ENCODE measurements at regions not wholly inside any gene's neighbourhood (a gene's known extent, or its start where the extent isn't known, plus 50 kb on each side); places are given as distances from the start of the nearest gene placed in this dataset.

DNA sequence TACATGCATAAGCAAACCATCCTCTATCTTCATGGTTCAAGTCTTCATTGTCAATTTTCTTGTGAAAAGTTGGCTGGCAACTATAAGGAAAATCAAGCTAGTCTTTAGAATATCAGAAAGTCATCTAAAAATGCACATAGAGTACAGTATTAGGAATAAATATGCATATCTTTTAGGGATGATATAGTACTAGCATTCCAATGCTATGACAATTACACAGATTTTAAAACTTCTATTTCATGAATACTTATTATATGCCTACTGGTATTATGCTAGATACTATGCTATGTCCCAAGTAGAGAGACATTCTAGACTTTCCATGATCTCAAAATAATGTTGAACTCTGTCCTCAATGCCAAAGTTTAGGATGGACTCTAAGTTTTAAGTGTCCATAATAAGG is 81.3 kb upstream of the NAALADL2 start:
- Histone ChIP-seq H3K4me2 (no peak overlapping the region), H3F3A (ENCODE audit: low read depth) (no peaks in the 10 kb centered on the region), H3K36me3 (no peaks in the 10 kb centered on the region), H3K27ac (no peak overlapping the region), H3K9me3 (ENCODE audit: low read depth) (no peaks in the 10 kb centered on the region), H3K9ac (no peak overlapping the region), H4K20me1 (ENCODE audit: low read depth) (no peaks in the 10 kb centered on the region), H2AFZ (replicated peaks) (no peak overlapping the region), H3K4me3 (no peak overlapping the region), H3K4me1 (no peaks in the 10 kb centered on the region), H3K27me3 (no peaks in the 10 kb centered on the region), H3K79me2 (ENCODE audit: low read depth) (no peaks in the 10 kb centered on the region)
- Mint-ChIP-seq H3K27ac (no peak overlapping the region), H3K4me3 (no peak overlapping the region), H3K4me1 (no peaks in the 10 kb centered on the region), H3K36me3 (no peaks in the 10 kb centered on the region), H3K9me3 (peaks cover 7% of the 10 kb centered on the region), H3K27me3 (ENCODE audit: insufficient read depth, low read depth) (no peaks in the 10 kb centered on the region)
- no peak for DNase-seq (ENCODE audit: low spot score)
- TF ChIP-seq EZH2phosphoT487 (IDR thresholded peaks at IDR 0.05) (no peak), EZH2 (IDR thresholded peaks at IDR 0.05) (no peak)
- TF ChIP-seq, protein P1, sequence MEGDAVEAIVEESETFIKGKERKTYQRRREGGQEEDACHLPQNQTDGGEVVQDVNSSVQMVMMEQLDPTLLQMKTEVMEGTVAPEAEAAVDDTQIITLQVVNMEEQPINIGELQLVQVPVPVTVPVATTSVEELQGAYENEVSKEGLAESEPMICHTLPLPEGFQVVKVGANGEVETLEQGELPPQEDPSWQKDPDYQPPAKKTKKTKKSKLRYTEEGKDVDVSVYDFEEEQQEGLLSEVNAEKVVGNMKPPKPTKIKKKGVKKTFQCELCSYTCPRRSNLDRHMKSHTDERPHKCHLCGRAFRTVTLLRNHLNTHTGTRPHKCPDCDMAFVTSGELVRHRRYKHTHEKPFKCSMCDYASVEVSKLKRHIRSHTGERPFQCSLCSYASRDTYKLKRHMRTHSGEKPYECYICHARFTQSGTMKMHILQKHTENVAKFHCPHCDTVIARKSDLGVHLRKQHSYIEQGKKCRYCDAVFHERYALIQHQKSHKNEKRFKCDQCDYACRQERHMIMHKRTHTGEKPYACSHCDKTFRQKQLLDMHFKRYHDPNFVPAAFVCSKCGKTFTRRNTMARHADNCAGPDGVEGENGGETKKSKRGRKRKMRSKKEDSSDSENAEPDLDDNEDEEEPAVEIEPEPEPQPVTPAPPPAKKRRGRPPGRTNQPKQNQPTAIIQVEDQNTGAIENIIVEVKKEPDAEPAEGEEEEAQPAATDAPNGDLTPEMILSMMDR (IDR thresholded peaks at IDR 0.05) = no peak

DNA sequence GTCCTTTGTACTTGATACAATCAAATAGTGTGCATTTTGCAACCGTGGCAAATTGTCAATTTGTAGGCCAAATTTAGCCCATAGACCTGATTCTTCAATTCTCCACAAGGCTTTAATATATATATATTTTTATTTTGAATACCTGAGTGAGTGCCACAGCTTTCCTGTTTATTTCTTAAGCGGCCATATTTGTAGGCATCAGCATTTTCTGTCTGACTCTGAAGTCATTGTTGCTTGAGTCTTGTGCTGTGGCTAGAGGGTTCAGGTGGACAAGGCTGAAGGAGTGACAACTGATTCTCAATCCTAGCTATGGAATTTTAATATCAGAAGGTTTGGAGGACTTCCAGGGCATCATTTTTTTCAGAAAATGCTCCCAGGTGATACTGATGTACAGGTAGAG is 75.6 kb upstream of the NAALADL2 start:
- no peaks in the 10 kb centered on the region for H3K27me3 ChIP-seq

DNA sequence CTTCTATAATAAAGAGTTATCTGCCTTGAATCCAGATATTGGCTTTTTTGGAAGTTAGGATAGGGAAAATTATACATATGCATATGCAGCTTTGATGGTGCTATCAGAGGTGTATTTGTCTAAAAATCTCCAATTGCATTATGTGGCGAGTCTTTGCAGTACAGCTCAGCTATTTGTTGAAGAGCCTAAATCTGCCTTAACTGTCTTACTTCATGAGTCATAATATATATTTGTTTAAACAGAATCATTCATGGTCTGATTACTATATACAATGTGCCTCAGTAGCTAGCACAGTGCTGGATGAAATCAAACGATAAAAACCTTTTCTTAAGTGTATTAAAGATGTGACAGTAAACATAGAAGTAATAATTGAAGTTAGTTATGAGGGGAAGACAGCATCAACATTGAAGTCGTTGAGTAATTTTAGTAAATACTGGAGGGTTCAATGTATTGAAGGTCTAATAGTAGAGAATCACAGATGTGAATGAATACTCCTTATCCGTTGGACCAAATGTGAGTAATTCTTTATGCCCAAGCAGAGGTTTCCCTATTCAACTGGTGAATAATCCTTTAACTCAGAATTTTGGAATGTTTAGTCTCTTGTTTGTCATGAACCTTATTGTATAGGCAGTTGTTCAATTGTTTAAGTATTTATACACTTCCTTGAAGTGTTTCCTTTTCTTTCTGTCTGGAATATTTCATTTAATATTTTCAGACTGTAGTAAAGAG is 74.8 kb upstream of the NAALADL2 start:
- H3K9me3 ChIP-seq (ENCODE audit: low read depth) = no peaks in the 10 kb centered on the region
- H3K4me3 ChIP-seq = no peak overlapping the region
- no peaks in the 10 kb centered on the region for H3K36me3 ChIP-seq
- no peak overlapping the region for H2AFZ ChIP-seq (replicated peaks)
- TF ChIP-seq, protein P1 (IDR thresholded peaks at IDR 0.05) = no peak
- TF ChIP-seq EZH2phosphoT487 (IDR thresholded peaks at IDR 0.05) (no peak), EZH2 (IDR thresholded peaks at IDR 0.05) (no peak)
- Mint-ChIP-seq H3K27ac (no peak overlapping the region), H3K27me3 (ENCODE audit: insufficient read depth, low read depth) (no peaks in the 10 kb centered on the region), H3K4me1 (no peaks in the 10 kb centered on the region), H3K9me3 (peaks cover 7% of the 10 kb centered on the region), H3K36me3 (no peaks in the 10 kb centered on the region), H3K4me3 (no peak overlapping the region)
- H3K27me3 ChIP-seq = no peaks in the 10 kb centered on the region
- DNase-seq (ENCODE audit: low spot score) = no peak
- no peak overlapping the region for H3K27ac ChIP-seq
- H3K4me2 ChIP-seq = no peak overlapping the region
- H3F3A ChIP-seq (ENCODE audit: low read depth) = no peaks in the 10 kb centered on the region
- H3K79me2 ChIP-seq (ENCODE audit: low read depth) = no peaks in the 10 kb centered on the region
- no peaks in the 10 kb centered on the region for H3K4me1 ChIP-seq
- H4K20me1 ChIP-seq (ENCODE audit: low read depth) = no peaks in the 10 kb centered on the region
- H3K9ac ChIP-seq = no peak overlapping the region

More for the DNA sequence above, 75.6 kb upstream of the NAALADL2 start:
- Mint-ChIP-seq H3K27ac (no peak overlapping the region), H3K27me3 (ENCODE audit: insufficient read depth, low read depth) (no peaks in the 10 kb centered on the region), H3K4me3 (no peak overlapping the region), H3K4me1 (no peaks in the 10 kb centered on the region), H3K9me3 (peaks cover 7% of the 10 kb centered on the region), H3K36me3 (no peaks in the 10 kb centered on the region)
- no peak overlapping the region for H3K27ac ChIP-seq
- H2AFZ ChIP-seq (replicated peaks) = no peak overlapping the region
- H3K9ac ChIP-seq = no peak overlapping the region
- H3K79me2 ChIP-seq (ENCODE audit: low read depth) = no peaks in the 10 kb centered on the region
- H3K36me3 ChIP-seq = no peaks in the 10 kb centered on the region
- H3K9me3 ChIP-seq (ENCODE audit: low read depth) = no peaks in the 10 kb centered on the region
- TF ChIP-seq, protein P1 (IDR thresholded peaks at IDR 0.05) = no peak
- no peak for TF ChIP-seq EZH2 (IDR thresholded peaks at IDR 0.05)
- TF ChIP-seq EZH2phosphoT487 (IDR thresholded peaks at IDR 0.05) = no peak
- H4K20me1 ChIP-seq (ENCODE audit: low read depth) = no peaks in the 10 kb centered on the region
- no peak overlapping the region for H3K4me3 ChIP-seq
- no peaks in the 10 kb centered on the region for H3F3A ChIP-seq (ENCODE audit: low read depth)
- DNase-seq (ENCODE audit: low spot score) = no peak
- no peak overlapping the region for H3K4me2 ChIP-seq
- no peaks in the 10 kb centered on the region for H3K4me1 ChIP-seq
